WTC11 (cell line): ENCODE measurements at regions not wholly inside any gene's neighbourhood (a gene's known extent, or its start where the extent isn't known, plus 50 kb on each side); places are given as distances from the start of the nearest gene placed in this dataset.
A peak's percentile ranks its signal among the peaks of the same experiment; 100 is the strongest.

Source experiments
- ATAC-seq: fragments of 200-7000 bp; cut with Tn5 transposase; 2 replicates; pipeline ENCODE4 v1.10.0; 2021; ENCODE audit warnings: mild to moderate bottlenecking, moderate library complexity
- CTCF ChIA-PET: fragments of 300-600 bp; sonication (Branson Sonifier 250); formaldehyde crosslinking; loops from one replicate; lab custom pipeline; 2021; ENCODE audit warnings: antibody characterized with exemption; lab: Charles Lee
- POLR2A ChIA-PET: fragments of 350-600 bp; sonication (Branson Sonifier 250); formaldehyde crosslinking; loops from one replicate; lab custom pipeline; 2021; ENCODE audit warnings: antibody characterized with exemption; lab: Charles Lee
- DNase-seq: peaks from one replicate; pipeline ENCODE4 v3.0.0; 2021; ENCODE audit warnings: low spot score
- H3K27ac Mint-ChIP-seq: 2 replicates; pipeline ENCODE4 v1.8.0; 2021; ENCODE audit warnings: mixed read lengths
- H3K27me3 Mint-ChIP-seq: 2 replicates; pipeline ENCODE4 v1.8.0; 2021; ENCODE audit warnings: low read depth, mild to moderate bottlenecking, moderate library complexity, mixed read lengths
- H3K36me3 Mint-ChIP-seq: 2 replicates; pipeline ENCODE4 v1.8.0; 2021; ENCODE audit warnings: mixed read lengths
- H3K4me1 Mint-ChIP-seq: 2 replicates; pipeline ENCODE4 v1.8.0; 2022; ENCODE audit warnings: mixed read lengths
- H3K4me3 Mint-ChIP-seq: 2 replicates; pipeline ENCODE4 v1.8.0; 2021; ENCODE audit warnings: mild to moderate bottlenecking, moderate library complexity, mixed read lengths
- H3K9me3 Mint-ChIP-seq: 2 replicates; pipeline ENCODE4 v1.8.0; 2021; ENCODE audit warnings: mixed read lengths
- GABPB1 ChIP-seq: sonication (generic); formaldehyde crosslinking; IDR thresholded peaks from 2 replicates; pipeline ENCODE4 v1.8.1; 2023; ENCODE audit warnings: mild to moderate bottlenecking, missing genetic modification reagents
- MXD4 ChIP-seq: fragments of 250-450 bp; sonication (Bioruptor Pico); IDR thresholded peaks from 2 replicates; pipeline ENCODE4 v1.8.0; 2021; ENCODE audit warnings: mild to moderate bottlenecking, moderate library complexity, borderline replicate concordance
- NFYB ChIP-seq: sonication (generic); formaldehyde crosslinking; conservative IDR thresholded peaks from 2 replicates; pipeline ENCODE4 v1.8.0; 2022; ENCODE audit warnings: low read depth, missing genetic modification reagents
- NR1H2 ChIP-seq: sonication (generic); formaldehyde crosslinking; IDR thresholded peaks from 2 replicates; pipeline ENCODE4 v1.9.0; 2021; ENCODE audit warnings: mild to moderate bottlenecking, moderate library complexity, missing genetic modification reagents
- RORB ChIP-seq: fragments of 250-450 bp; sonication (Bioruptor Pico); IDR thresholded peaks from 2 replicates; pipeline ENCODE4 v1.9.0; 2021; ENCODE audit warnings: mild to moderate bottlenecking
- TCF7 ChIP-seq: sonication (generic); formaldehyde crosslinking; IDR thresholded peaks from 2 replicates; pipeline ENCODE4 v1.8.0; 2022; ENCODE audit warnings: mild to moderate bottlenecking, low read depth, missing genetic modification reagents, moderate library complexity
- ZNF671 ChIP-seq: fragments of 250-450 bp; sonication (Bioruptor Pico); IDR thresholded peaks from 2 replicates; pipeline ENCODE4 v1.8.0; 2021; ENCODE audit warnings: mild to moderate bottlenecking
- TF ChIP-seq, protein P1 (sequence below): fragments of 250-450 bp; sonication (Bioruptor Pico); IDR thresholded peaks from 2 replicates; pipeline ENCODE4 v1.9.0; 2021; ENCODE audit warnings: mild to moderate bottlenecking
- TF ChIP-seq, protein P2 (sequence below): sonication (generic); formaldehyde crosslinking; IDR thresholded peaks from 2 replicates; pipeline ENCODE4 v1.8.0; 2023; ENCODE audit warnings: missing genetic modification reagents
- TF ChIP-seq, protein P3 (sequence below): sonication (generic); formaldehyde crosslinking; IDR thresholded peaks from 2 replicates; pipeline ENCODE4 v1.8.0; 2022; ENCODE audit warnings: mild to moderate bottlenecking, missing genetic modification reagents
- TF ChIP-seq, protein P4 (sequence below): fragments of 200-600 bp; IDR thresholded peaks from 2 replicates; pipeline ENCODE4 v1.8.0; 2022; ENCODE audit warnings: antibody characterized with exemption
- TF ChIP-seq, protein P5 (sequence below): sonication (generic); formaldehyde crosslinking; IDR thresholded peaks from 2 replicates; pipeline ENCODE4 v1.8.0; 2023; ENCODE audit warnings: mild to moderate bottlenecking, missing genetic modification reagents
- TF ChIP-seq, protein P6 (sequence below): sonication (generic); formaldehyde crosslinking; conservative IDR thresholded peaks from 2 replicates; pipeline ENCODE4 v1.8.1; 2022; ENCODE audit warnings: mild to moderate bottlenecking, missing genetic modification reagents
- TF ChIP-seq, protein P7 (sequence below): fragments of 250-450 bp; sonication (Bioruptor Pico); conservative IDR thresholded peaks from 2 replicates; pipeline ENCODE4 v1.9.0; 2021; ENCODE audit warnings: mild to moderate bottlenecking
- TF ChIP-seq, protein P8 (sequence below): sonication (generic); formaldehyde crosslinking; IDR thresholded peaks from 2 replicates; pipeline ENCODE4 v1.8.1; 2022; ENCODE audit warnings: mild to moderate bottlenecking, moderate library complexity, missing genetic modification reagents

DNA sequence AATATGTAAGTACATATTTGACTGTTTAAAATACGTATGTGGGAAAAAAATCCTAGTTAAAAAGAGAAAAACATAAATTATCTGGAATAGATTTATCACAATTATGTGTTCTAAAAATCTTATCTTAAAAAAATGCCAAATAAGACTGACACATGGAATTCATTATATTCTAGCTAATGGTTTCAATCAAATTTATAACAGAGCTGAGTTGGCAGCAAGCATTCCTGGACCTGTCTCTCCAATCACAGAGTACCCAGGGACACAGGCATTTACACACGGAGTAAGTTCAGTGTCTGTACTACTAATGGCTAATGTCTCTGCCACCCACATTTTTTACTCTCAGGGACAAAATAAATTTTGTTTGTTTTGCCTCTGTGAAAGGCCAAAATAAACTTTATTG is 122.3 kb downstream of the RPS12 start (continued):
- TF ChIP-seq, protein P1, sequence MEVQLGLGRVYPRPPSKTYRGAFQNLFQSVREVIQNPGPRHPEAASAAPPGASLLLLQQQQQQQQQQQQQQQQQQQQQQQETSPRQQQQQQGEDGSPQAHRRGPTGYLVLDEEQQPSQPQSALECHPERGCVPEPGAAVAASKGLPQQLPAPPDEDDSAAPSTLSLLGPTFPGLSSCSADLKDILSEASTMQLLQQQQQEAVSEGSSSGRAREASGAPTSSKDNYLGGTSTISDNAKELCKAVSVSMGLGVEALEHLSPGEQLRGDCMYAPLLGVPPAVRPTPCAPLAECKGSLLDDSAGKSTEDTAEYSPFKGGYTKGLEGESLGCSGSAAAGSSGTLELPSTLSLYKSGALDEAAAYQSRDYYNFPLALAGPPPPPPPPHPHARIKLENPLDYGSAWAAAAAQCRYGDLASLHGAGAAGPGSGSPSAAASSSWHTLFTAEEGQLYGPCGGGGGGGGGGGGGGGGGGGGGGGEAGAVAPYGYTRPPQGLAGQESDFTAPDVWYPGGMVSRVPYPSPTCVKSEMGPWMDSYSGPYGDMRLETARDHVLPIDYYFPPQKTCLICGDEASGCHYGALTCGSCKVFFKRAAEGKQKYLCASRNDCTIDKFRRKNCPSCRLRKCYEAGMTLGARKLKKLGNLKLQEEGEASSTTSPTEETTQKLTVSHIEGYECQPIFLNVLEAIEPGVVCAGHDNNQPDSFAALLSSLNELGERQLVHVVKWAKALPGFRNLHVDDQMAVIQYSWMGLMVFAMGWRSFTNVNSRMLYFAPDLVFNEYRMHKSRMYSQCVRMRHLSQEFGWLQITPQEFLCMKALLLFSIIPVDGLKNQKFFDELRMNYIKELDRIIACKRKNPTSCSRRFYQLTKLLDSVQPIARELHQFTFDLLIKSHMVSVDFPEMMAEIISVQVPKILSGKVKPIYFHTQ (CRISPR knock-in tag), result no peak
- TF ChIP-seq, protein P2, sequence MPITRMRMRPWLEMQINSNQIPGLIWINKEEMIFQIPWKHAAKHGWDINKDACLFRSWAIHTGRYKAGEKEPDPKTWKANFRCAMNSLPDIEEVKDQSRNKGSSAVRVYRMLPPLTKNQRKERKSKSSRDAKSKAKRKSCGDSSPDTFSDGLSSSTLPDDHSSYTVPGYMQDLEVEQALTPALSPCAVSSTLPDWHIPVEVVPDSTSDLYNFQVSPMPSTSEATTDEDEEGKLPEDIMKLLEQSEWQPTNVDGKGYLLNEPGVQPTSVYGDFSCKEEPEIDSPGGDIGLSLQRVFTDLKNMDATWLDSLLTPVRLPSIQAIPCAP (CRISPR knock-in tag), result no peak
- TF ChIP-seq NR1H2 (CRISPR knock-in tag), result no peak
- no peak for TF ChIP-seq RORB (CRISPR knock-in tag)
- TF ChIP-seq NFYB, result no peak
- TF ChIP-seq MXD4 (CRISPR knock-in tag), result no peak

DNA sequence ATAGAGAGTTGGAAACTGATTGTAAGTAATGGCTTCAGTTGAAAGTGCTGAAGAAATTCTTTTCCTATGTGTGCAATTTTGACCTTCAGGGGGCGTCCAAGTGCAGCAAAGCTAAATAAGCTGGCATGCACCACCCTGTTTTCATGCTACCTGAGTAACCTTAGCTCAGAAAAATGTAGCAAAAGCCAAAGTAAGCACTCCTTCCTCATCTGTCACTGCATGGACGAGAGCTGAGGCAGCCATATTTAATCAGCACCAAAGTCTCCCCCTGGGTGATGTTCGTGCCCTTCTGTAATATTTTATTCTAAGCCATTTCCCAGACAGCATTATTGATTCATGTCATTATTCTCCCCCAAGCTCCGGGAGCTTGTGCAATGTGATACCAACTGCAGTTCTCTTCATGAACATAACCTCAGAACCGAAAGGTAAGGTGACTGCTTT is 123.1 kb downstream of the RPS12 start:
- no peaks in the 10 kb centered on the region for H3K36me3 Mint-ChIP-seq
- no peak overlapping the region for H3K27ac Mint-ChIP-seq
- no peaks in the 10 kb centered on the region for H3K27me3 Mint-ChIP-seq
- CTCF ChIA-PET, result interaction anchor here (0.6 to 1.6 kb wide), 23 partner anchors 9 to 604 kb away, joined by 3 to 33 read pairs (median 4); no protein-coding TSS in a partner anchor
- DNase-seq (peak; percentile 62), ATAC-seq (peak; percentile 90)
- POLR2A ChIA-PET, result no interaction called here
- H3K4me1 Mint-ChIP-seq, result peaks cover 13% of the 10 kb centered on the region
- peaks cover 21% of the 10 kb centered on the region for H3K9me3 Mint-ChIP-seq
- no peak overlapping the region for H3K4me3 Mint-ChIP-seq
- TF ChIP-seq GABPB1 (CRISPR knock-in tag) (no peak), TCF7 (CRISPR knock-in tag) (no peak), ZNF671 (no peak)
- TF ChIP-seq, protein P3, sequence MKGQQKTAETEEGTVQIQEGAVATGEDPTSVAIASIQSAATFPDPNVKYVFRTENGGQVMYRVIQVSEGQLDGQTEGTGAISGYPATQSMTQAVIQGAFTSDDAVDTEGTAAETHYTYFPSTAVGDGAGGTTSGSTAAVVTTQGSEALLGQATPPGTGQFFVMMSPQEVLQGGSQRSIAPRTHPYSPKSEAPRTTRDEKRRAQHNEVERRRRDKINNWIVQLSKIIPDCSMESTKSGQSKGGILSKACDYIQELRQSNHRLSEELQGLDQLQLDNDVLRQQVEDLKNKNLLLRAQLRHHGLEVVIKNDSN, result no peak
- TF ChIP-seq, protein P4, sequence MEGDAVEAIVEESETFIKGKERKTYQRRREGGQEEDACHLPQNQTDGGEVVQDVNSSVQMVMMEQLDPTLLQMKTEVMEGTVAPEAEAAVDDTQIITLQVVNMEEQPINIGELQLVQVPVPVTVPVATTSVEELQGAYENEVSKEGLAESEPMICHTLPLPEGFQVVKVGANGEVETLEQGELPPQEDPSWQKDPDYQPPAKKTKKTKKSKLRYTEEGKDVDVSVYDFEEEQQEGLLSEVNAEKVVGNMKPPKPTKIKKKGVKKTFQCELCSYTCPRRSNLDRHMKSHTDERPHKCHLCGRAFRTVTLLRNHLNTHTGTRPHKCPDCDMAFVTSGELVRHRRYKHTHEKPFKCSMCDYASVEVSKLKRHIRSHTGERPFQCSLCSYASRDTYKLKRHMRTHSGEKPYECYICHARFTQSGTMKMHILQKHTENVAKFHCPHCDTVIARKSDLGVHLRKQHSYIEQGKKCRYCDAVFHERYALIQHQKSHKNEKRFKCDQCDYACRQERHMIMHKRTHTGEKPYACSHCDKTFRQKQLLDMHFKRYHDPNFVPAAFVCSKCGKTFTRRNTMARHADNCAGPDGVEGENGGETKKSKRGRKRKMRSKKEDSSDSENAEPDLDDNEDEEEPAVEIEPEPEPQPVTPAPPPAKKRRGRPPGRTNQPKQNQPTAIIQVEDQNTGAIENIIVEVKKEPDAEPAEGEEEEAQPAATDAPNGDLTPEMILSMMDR, result peak; percentile 37; the same call in 1 of the 2 replicates
- TF ChIP-seq, protein P5, sequence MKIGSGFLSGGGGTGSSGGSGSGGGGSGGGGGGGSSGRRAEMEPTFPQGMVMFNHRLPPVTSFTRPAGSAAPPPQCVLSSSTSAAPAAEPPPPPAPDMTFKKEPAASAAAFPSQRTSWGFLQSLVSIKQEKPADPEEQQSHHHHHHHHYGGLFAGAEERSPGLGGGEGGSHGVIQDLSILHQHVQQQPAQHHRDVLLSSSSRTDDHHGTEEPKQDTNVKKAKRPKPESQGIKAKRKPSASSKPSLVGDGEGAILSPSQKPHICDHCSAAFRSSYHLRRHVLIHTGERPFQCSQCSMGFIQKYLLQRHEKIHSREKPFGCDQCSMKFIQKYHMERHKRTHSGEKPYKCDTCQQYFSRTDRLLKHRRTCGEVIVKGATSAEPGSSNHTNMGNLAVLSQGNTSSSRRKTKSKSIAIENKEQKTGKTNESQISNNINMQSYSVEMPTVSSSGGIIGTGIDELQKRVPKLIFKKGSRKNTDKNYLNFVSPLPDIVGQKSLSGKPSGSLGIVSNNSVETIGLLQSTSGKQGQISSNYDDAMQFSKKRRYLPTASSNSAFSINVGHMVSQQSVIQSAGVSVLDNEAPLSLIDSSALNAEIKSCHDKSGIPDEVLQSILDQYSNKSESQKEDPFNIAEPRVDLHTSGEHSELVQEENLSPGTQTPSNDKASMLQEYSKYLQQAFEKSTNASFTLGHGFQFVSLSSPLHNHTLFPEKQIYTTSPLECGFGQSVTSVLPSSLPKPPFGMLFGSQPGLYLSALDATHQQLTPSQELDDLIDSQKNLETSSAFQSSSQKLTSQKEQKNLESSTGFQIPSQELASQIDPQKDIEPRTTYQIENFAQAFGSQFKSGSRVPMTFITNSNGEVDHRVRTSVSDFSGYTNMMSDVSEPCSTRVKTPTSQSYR (CRISPR knock-in tag), result no peak
- TF ChIP-seq, protein P6, sequence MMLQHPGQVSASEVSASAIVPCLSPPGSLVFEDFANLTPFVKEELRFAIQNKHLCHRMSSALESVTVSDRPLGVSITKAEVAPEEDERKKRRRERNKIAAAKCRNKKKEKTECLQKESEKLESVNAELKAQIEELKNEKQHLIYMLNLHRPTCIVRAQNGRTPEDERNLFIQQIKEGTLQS (CRISPR knock-in tag), result no peak
- TF ChIP-seq, protein P7, sequence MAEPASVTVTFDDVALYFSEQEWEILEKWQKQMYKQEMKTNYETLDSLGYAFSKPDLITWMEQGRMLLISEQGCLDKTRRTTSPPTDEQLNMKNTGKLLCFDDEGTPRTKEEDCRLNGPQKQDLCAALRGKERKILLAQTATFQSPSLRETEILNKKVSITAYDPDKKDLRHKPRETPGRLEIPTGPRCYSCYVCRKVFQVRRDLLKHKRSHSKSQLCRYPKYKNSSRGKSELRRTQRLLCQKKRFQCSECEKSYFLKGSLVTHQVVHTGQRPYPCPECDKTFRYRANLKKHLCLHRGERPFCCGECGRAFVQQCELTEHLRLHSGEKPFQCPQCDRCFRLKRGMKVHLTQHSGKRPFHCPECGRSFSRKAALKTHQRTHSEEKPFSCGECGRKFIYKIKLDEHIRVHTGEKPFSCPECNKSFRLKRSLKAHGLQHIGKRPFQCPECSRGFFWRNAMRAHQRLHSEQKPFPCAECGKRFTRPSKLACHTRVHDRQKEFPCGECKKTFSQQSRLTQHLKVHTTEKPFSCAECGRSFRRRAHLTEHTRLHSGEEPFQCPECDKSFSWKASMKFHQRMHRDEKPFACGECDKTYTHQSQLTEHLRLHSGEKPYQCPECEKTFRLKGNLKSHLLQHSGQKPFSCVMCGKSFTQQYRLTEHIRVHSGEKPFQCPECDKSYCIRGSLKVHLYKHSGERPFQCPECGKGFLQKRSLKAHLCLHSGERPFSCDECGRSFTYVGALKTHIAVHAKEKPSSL, result no peak
- TF ChIP-seq, protein P8, sequence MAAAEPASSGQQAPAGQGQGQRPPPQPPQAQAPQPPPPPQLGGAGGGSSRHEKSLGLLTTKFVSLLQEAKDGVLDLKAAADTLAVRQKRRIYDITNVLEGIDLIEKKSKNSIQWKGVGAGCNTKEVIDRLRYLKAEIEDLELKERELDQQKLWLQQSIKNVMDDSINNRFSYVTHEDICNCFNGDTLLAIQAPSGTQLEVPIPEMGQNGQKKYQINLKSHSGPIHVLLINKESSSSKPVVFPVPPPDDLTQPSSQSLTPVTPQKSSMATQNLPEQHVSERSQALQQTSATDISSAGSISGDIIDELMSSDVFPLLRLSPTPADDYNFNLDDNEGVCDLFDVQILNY (CRISPR knock-in tag), result no peak
